CD14-positive monocyte (primary cell): ENCODE measurements at regions not wholly inside any gene's neighbourhood (a gene's known extent, or its start where the extent isn't known, plus 50 kb on each side); places are given as distances from the start of the nearest gene placed in this dataset.

Experiments
- DNase-seq, 3 donors: peaks; one replicate each; pipeline ENCODE4 v3.0.0-alpha.2; 2011 to 2022
- H2AFZ ChIP-seq: 2 replicates; pipeline ENCODE4 v1.6.0; 2012; ENCODE audit warnings: mild to moderate bottlenecking, low read depth, low read length, inconsistent platforms; ENCODE audit not compliant: insufficient read depth, poor library complexity, severe bottlenecking
- H3K27ac ChIP-seq, 2 donors: 1 replicate in 1 of 2; 2 replicates in 1 of 2; pipeline ENCODE4 v1.5.1; 2012 to 2013; ENCODE audit warnings: low read length in 2 of 2, control low read depth in 1 of 2, inconsistent platforms in 1 of 2, low read depth in 1 of 2, mild to moderate bottlenecking in 1 of 2
- H3K27me3 ChIP-seq, 2 donors: one replicate each; pipeline versions ENCODE4 v1.6.0 to v1.6.1; 2011 to 2013; ENCODE audit warnings: low read length in 2 of 2; ENCODE audit not compliant: control insufficient read depth in 2 of 2, insufficient read depth in 2 of 2
- H3K36me3 ChIP-seq, 2 donors: replicated peaks in 1 of 2; 1 replicate in 1 of 2; 2 replicates in 1 of 2; pipeline versions ENCODE4 v1.5.1 to v1.6.1; 2012 to 2013; ENCODE audit warnings: low read length in 2 of 2, control low read depth in 1 of 2, inconsistent platforms in 1 of 2, mild to moderate bottlenecking in 1 of 2; ENCODE audit not compliant: insufficient read depth in 2 of 2, control insufficient read depth in 1 of 2
- H3K4me1 ChIP-seq, 2 donors: 1 replicate in 1 of 2; 2 replicates in 1 of 2; pipeline versions ENCODE4 v1.5.1 to v1.6.1; 2012 to 2013; ENCODE audit warnings: low read length in 2 of 2, control low read depth in 1 of 2, inconsistent platforms in 1 of 2, mild to moderate bottlenecking in 1 of 2, moderate library complexity in 1 of 2; ENCODE audit not compliant: insufficient read depth in 2 of 2, control insufficient read depth in 1 of 2
- H3K4me2 ChIP-seq: replicated peaks from 2 replicates; pipeline ENCODE3; 2012; ENCODE audit warnings: low read length, moderate library complexity, mild to moderate bottlenecking; ENCODE audit not compliant: poor library complexity, severe bottlenecking; ENCODE audit errors: extremely low read depth
- H3K4me3 ChIP-seq, 3 experiments: fragments of 200-600 bp in 1 of 3; sonication (generic) in 1 of 3; replicated peaks in 1 of 3; 1 replicate in 2 of 3; 2 replicates in 1 of 3; pipeline ENCODE4 v1.5.1; 2011 to 2013; ENCODE audit warnings: low read length in 3 of 3, mild to moderate bottlenecking in 3 of 3, control low read depth in 2 of 3, low read depth in 2 of 3, inconsistent platforms in 1 of 3, moderate library complexity in 1 of 3
- H3K79me2 ChIP-seq: 2 replicates; pipeline ENCODE4 v1.6.0; 2012; ENCODE audit warnings: mild to moderate bottlenecking, control low read depth, inconsistent platforms, low read length, moderate library complexity; ENCODE audit not compliant: insufficient read depth
- H3K9ac ChIP-seq: 2 replicates; pipeline ENCODE4 v1.6.0; 2017; ENCODE audit warnings: low read length, mild to moderate bottlenecking; ENCODE audit not compliant: insufficient read depth, poor library complexity, severe bottlenecking
- H3K9me3 ChIP-seq, 2 donors: replicated peaks in 1 of 2; 1 replicate in 1 of 2; 2 replicates in 1 of 2; pipeline versions ENCODE4 v1.5.1 to v1.6.1; 2012 to 2013; ENCODE audit warnings: low read length in 2 of 2, control low read depth in 1 of 2; ENCODE audit not compliant: control insufficient read depth in 1 of 2, insufficient read depth in 1 of 2
- H4K20me1 ChIP-seq: 2 replicates; pipeline ENCODE4 v1.6.0; 2012; ENCODE audit warnings: mild to moderate bottlenecking, low read length, control low read depth, moderate library complexity; ENCODE audit not compliant: insufficient read depth
- H3K27ac Mint-ChIP-seq, 7 donors: one replicate each; pipeline ENCODE4 v1.8.0; 2020; ENCODE audit warnings: mild to moderate bottlenecking in 7 of 7, mixed read lengths in 7 of 7, moderate library complexity in 6 of 7, inconsistent platforms in 2 of 7
- H3K27me3 Mint-ChIP-seq, 3 donors: one replicate each; pipeline ENCODE4 v1.8.0; 2021 to 2022; ENCODE audit warnings: low read depth in 3 of 3, mild to moderate bottlenecking in 3 of 3, mixed read lengths in 3 of 3, moderate library complexity in 3 of 3, inconsistent platforms in 1 of 3
- H3K36me3 Mint-ChIP-seq, 2 donors: one replicate each; pipeline ENCODE4 v1.8.0; 2020; ENCODE audit warnings: mixed read lengths in 2 of 2, inconsistent platforms in 1 of 2, mild to moderate bottlenecking in 1 of 2
- H3K4me1 Mint-ChIP-seq: one replicate; pipeline ENCODE4 v1.8.0; 2020; ENCODE audit warnings: mild to moderate bottlenecking, mixed read lengths
- H3K4me3 Mint-ChIP-seq, 2 donors: one replicate each; pipeline ENCODE4 v1.8.0; 2020; ENCODE audit warnings: mild to moderate bottlenecking in 2 of 2, mixed read lengths in 2 of 2, moderate library complexity in 1 of 2
- H3K9me3 Mint-ChIP-seq, 7 donors: one replicate each; pipeline ENCODE4 v1.8.0; 2020 to 2022; ENCODE audit warnings: mixed read lengths in 7 of 7, mild to moderate bottlenecking in 6 of 7, moderate library complexity in 6 of 7, inconsistent platforms in 2 of 7
- CTCF ChIP-seq: fragments of 200-600 bp; IDR thresholded peaks from one replicate; pipeline ENCODE4 v1.8.0; 2022; ENCODE audit warnings: antibody characterized with exemption, mild to moderate bottlenecking
- whole genome bisulfite sequencing: methylation state at CpG from one replicate; pipeline ENCODE4 v1.1.5; 2013; ENCODE audit warnings: missing lambda C conversion rate; ENCODE audit not compliant: insufficient coverage; 5-methylcytosine and 5-hydroxymethylcytosine counted together
- intact Hi-C, 2 donors: fragments of 100-400 bp; cut with micrococcal nuclease; formaldehyde crosslinking; loops; one replicate each; pipeline versions ENCODE4 v1.15.0 to v1.15.1; 2023

- no peaks in the 10 kb centered on the region for H3K9me3 ChIP-seq
- H2AFZ ChIP-seq = no peak overlapping the region
- H3K27me3 ChIP-seq = no peaks in the 10 kb centered on the region
- no peaks in the 10 kb centered on the region for H3K79me2 ChIP-seq
- no peak overlapping the region for H3K4me3 ChIP-seq
- no peak overlapping the region for H3K27ac ChIP-seq
- no peak for DNase-seq
- no peak overlapping the region for H3K9ac ChIP-seq
- H3K36me3 Mint-ChIP-seq = no peaks in the 10 kb centered on the region
- peaks cover 9 to 23% of the 10 kb centered on the region in 2 donors for H3K4me1 ChIP-seq
- H3K36me3 ChIP-seq = no peaks in the 10 kb centered on the region
- H3K9me3 Mint-ChIP-seq = no peaks in the 10 kb centered on the region
- no peaks in the 10 kb centered on the region for H4K20me1 ChIP-seq
- intact Hi-C loops = no loop called here
- no peak overlapping the region for H3K4me2 ChIP-seq
- no peak overlapping the region for H3K27ac Mint-ChIP-seq
- H3K4me1 Mint-ChIP-seq = peaks cover 45% of the 10 kb centered on the region
- H3K27me3 Mint-ChIP-seq = no peaks in the 10 kb centered on the region
- no peak overlapping the region for H3K4me3 Mint-ChIP-seq
- no peak for TF ChIP-seq CTCF
Measured at GRCh38 chr10:88161070-88161469, 297.6 kb downstream of the PTEN start.

- Histone ChIP-seq H3K4me1 (peaks cover 9 to 23% of the 10 kb centered on the region in 2 donors), H3K36me3 (no peaks in the 10 kb centered on the region), H3K9me3 (no peaks in the 10 kb centered on the region), H3K9ac (no peak overlapping the region), H3K27ac (no peak overlapping the region), H3K4me3 (no peak overlapping the region), H2AFZ (no peak overlapping the region), H3K27me3 (no peaks in the 10 kb centered on the region), H4K20me1 (no peaks in the 10 kb centered on the region), H3K79me2 (no peaks in the 10 kb centered on the region), H3K4me2 (no peak overlapping the region)
- Mint-ChIP-seq H3K27me3 (no peaks in the 10 kb centered on the region), H3K4me3 (no peak overlapping the region), H3K4me1 (peaks cover 40% of the 10 kb centered on the region), H3K9me3 (no peaks in the 10 kb centered on the region), H3K36me3 (no peaks in the 10 kb centered on the region), H3K27ac (no peak overlapping the region)
- no CpG with 5 or more reads among the region's 1 CpG for WGBS
- TF ChIP-seq CTCF = no peak
- intact Hi-C loops = no loop called here
- no peak for DNase-seq
Measured at GRCh38 chr10:88161756-88162155, 298.3 kb downstream of the PTEN start.
